ENCODE measurements at regions not wholly inside any gene's neighbourhood (a gene's known extent, or its start where the extent isn't known, plus 50 kb on each side); places are given as distances from the start of the nearest gene placed in this dataset.

DNA sequence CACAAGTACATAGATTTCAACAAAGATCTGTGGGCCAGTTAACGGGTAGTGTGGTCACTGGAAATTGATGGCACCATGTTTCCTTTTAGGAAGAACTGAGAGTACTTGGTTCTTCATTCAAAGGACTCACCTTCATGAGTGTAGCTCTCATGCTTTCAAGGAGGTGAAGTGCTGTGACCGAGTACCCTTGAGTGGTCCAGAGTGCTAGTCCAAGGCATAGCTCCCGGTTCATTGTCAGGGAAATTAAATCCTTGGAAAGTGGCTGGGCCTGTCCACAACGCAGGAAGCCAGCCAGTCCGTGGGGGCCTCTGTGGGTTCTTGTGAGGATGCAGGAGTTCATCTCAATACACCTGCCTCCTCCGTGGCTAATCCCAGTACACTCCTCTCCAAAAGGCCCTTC lies 295.1 kb downstream of the GALR1 start:
- Histone ChIP-seq H3K9me3 (ENCODE audit: low read length) (no peaks in the 10 kb centered on the region), H4K20me1 (ENCODE audit: insufficient read depth, low read length) (no peaks in the 10 kb centered on the region), H3K4me1 (ENCODE audit: insufficient read depth, low read length, poor library complexity, severe bottlenecking) (no peaks in the 10 kb centered on the region), H3K4me3 (ENCODE audit: low read depth, low read length, poor library complexity, severe bottlenecking) (no peak overlapping the region), H3K4me2 (ENCODE audit: low read length) (no peak overlapping the region), H3K27ac (ENCODE audit: low read depth, low read length, poor library complexity, severe bottlenecking) (no peak overlapping the region), H3K36me3 (ENCODE audit: insufficient read depth, low read length) (no peaks in the 10 kb centered on the region), H3K9me2 (ENCODE audit: insufficient read depth, low read length) (no peaks in the 10 kb centered on the region), H3K79me2 (ENCODE audit: insufficient read depth, low read depth, low read length) (no peaks in the 10 kb centered on the region), H2AFZ (ENCODE audit: low read length) (no peak overlapping the region)
- no TSS peak for BruUV-seq (replicated peaks)
- CTCF ChIA-PET (ENCODE audit: unreplicated experiment), result no interaction called here
- TF ChIP-seq, protein P1, sequence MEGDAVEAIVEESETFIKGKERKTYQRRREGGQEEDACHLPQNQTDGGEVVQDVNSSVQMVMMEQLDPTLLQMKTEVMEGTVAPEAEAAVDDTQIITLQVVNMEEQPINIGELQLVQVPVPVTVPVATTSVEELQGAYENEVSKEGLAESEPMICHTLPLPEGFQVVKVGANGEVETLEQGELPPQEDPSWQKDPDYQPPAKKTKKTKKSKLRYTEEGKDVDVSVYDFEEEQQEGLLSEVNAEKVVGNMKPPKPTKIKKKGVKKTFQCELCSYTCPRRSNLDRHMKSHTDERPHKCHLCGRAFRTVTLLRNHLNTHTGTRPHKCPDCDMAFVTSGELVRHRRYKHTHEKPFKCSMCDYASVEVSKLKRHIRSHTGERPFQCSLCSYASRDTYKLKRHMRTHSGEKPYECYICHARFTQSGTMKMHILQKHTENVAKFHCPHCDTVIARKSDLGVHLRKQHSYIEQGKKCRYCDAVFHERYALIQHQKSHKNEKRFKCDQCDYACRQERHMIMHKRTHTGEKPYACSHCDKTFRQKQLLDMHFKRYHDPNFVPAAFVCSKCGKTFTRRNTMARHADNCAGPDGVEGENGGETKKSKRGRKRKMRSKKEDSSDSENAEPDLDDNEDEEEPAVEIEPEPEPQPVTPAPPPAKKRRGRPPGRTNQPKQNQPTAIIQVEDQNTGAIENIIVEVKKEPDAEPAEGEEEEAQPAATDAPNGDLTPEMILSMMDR (conservative IDR thresholded peaks at IDR 0.05; ENCODE audit: low read length), result no peak
- TF ChIP-seq EZH2phosphoT487 (IDR thresholded peaks at IDR 0.05; ENCODE audit: borderline replicate concordance, low read depth, low read length), result no peak
- DNase-seq (ENCODE audit: low spot score), result no peak
- intact Hi-C loops (cut with micrococcal nuclease; ENCODE audit: unreplicated experiment), result no loop called here
- POLR2A ChIA-PET, result no interaction called here

DNA sequence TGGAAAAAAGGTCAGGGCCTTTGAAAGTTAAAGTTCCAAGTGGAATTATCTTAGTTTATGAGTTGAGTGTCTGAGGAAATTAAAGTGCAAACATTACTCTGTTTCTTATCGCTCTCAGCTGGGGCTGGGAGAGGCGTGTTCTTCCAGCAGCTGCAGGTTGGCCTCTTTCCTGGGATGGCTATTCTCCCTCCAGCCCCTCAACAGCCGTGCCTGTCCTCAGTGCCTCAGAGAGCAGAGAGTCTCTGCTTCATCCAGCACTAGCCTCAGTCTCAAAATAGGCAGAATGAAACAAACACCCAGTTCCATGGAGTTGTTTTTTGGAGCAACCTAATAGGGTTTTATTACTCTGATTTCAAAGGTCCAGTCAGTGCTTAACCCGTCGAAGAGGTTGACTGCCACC lies 298.1 kb downstream of the GALR1 start:
- no peaks in the 10 kb centered on the region for H3K36me3 ChIP-seq (ENCODE audit: insufficient read depth, low read length)
- DNase-seq (ENCODE audit: low spot score), result no peak
- ChIA-PET CTCF (ENCODE audit: unreplicated experiment) (no interaction called here), POLR2A (interaction anchor here (0.6 kb wide), 1 partner anchor 72 kb away, joined by 3 read pairs; no protein-coding TSS in a partner anchor)
- H4K20me1 ChIP-seq (ENCODE audit: insufficient read depth, low read length), result no peaks in the 10 kb centered on the region
- intact Hi-C loops (cut with micrococcal nuclease; ENCODE audit: unreplicated experiment), result no loop called here
- H3K4me2 ChIP-seq (ENCODE audit: low read length), result no peak overlapping the region
- H3K4me3 ChIP-seq (ENCODE audit: low read depth, low read length, poor library complexity, severe bottlenecking), result no peak overlapping the region
- no peak for TF ChIP-seq EZH2phosphoT487 (IDR thresholded peaks at IDR 0.05; ENCODE audit: borderline replicate concordance, low read depth, low read length)
- TF ChIP-seq, protein P1 (conservative IDR thresholded peaks at IDR 0.05; ENCODE audit: low read length), result no peak
- no peak overlapping the region for H3K27ac ChIP-seq (ENCODE audit: low read depth, low read length, poor library complexity, severe bottlenecking)
- H3K9me3 ChIP-seq (ENCODE audit: low read length), result no peaks in the 10 kb centered on the region
- no peak overlapping the region for H2AFZ ChIP-seq (ENCODE audit: low read length)
- no peaks in the 10 kb centered on the region for H3K9me2 ChIP-seq (ENCODE audit: insufficient read depth, low read length)
- H3K79me2 ChIP-seq (ENCODE audit: insufficient read depth, low read depth, low read length), result no peaks in the 10 kb centered on the region
- no TSS peak for BruUV-seq (replicated peaks)
- H3K4me1 ChIP-seq (ENCODE audit: insufficient read depth, low read length, poor library complexity, severe bottlenecking), result no peaks in the 10 kb centered on the region

GRCh38 chr18:77548790-77549420 lies 299.3 kb downstream of the GALR1 start:
- H3K36me3 ChIP-seq (ENCODE audit: insufficient read depth, low read length), result no peaks in the 10 kb centered on the region
- ChIA-PET CTCF (ENCODE audit: unreplicated experiment) (no interaction called here), POLR2A (no interaction called here)
- H2AFZ ChIP-seq (ENCODE audit: low read length), result no peak overlapping the region
- BruUV-seq (replicated peaks), result no TSS peak
- no peak overlapping the region for H3K4me3 ChIP-seq (ENCODE audit: low read depth, low read length, poor library complexity, severe bottlenecking)
- H3K79me2 ChIP-seq (ENCODE audit: insufficient read depth, low read depth, low read length), result no peaks in the 10 kb centered on the region
- no peaks in the 10 kb centered on the region for H3K9me2 ChIP-seq (ENCODE audit: insufficient read depth, low read length)
- no peak for DNase-seq (ENCODE audit: low spot score)
- TF ChIP-seq, protein P1 (conservative IDR thresholded peaks at IDR 0.05; ENCODE audit: low read length), result no peak
- TF ChIP-seq EZH2phosphoT487 (IDR thresholded peaks at IDR 0.05; ENCODE audit: borderline replicate concordance, low read depth, low read length), result no peak
- no peak overlapping the region for H3K27ac ChIP-seq (ENCODE audit: low read depth, low read length, poor library complexity, severe bottlenecking)
- no peaks in the 10 kb centered on the region for H4K20me1 ChIP-seq (ENCODE audit: insufficient read depth, low read length)
- no peaks in the 10 kb centered on the region for H3K9me3 ChIP-seq (ENCODE audit: low read length)
- intact Hi-C loops (cut with micrococcal nuclease; ENCODE audit: unreplicated experiment), result no loop called here
- no peaks in the 10 kb centered on the region for H3K4me1 ChIP-seq (ENCODE audit: insufficient read depth, low read length, poor library complexity, severe bottlenecking)
- no peak overlapping the region for H3K4me2 ChIP-seq (ENCODE audit: low read length)
